ENCODE measurements at regions not wholly inside any gene's neighbourhood (a gene's known extent, or its start where the extent isn't known, plus 50 kb on each side); places are given as distances from the start of the nearest gene placed in this dataset.

- TF ChIP-seq CTCF (conservative IDR thresholded peaks at IDR 0.05; ENCODE audit: low read depth, low read length) (no peak), EZH2 (IDR thresholded peaks at IDR 0.05; ENCODE audit: low read length, unreplicated experiment) (no peak), EZH2phosphoT487 (IDR thresholded peaks at IDR 0.05; ENCODE audit: borderline replicate concordance, low read length) (no peak)
Measured at GRCh38 chr12:114529966-114530365, 124.0 kb upstream of the TBX5 start.
